Testis (tissue), 2 donors: ENCODE measurements at regions not wholly inside any gene's neighbourhood (a gene's known extent, or its start where the extent isn't known, plus 50 kb on each side); places are given as distances from the start of the nearest gene placed in this dataset.

Experiments used
- CTCF ChIP-seq, 3 experiments: fragments of 450-650 bp in 2 of 3; fragments of 200-600 bp in 1 of 3; sonication (generic) in 1 of 3; IDR thresholded peaks; one replicate each; pipeline ENCODE4 v1.5.1; 2016 to 2019; ENCODE audit warnings: antibody characterized with exemption in 3 of 3, mild to moderate bottlenecking in 2 of 3, moderate library complexity in 1 of 3
- POLR2A ChIP-seq: fragments of 450-650 bp; IDR thresholded peaks from one replicate; pipeline ENCODE4 v1.6.1; 2017; ENCODE audit warnings: antibody characterized with exemption, mild to moderate bottlenecking, moderate library complexity

DNA sequence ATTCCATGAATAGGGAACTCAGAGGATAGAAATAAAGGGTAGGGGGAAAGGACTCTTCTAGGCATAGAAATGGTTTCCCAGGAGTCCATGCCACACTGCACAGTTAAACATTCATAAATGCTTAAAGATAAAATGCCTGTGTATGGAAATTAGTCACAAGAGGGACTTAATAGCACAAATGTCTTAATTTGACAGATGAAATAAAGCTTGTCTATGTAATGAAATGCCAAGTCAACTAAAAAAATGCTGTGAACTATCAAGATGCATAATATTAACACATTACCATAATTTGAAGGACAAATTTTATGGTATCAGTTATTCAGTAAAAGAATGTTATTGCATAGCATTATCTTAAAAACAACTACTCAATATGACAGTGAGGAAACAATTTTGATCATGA, 553.2 kb upstream of the NETO1 start:
- TF ChIP-seq CTCF (IDR thresholded peaks at IDR 0.05) (no peak), POLR2A (no peak)
